ENCODE measurements at regions not wholly inside any gene's neighbourhood (a gene's known extent, or its start where the extent isn't known, plus 50 kb on each side); places are given as distances from the start of the nearest gene placed in this dataset.

- H3K4me3 ChIP-seq (replicated peaks; ENCODE audit: insufficient read depth, low read length) = no peak overlapping the region
- no peak for DNase-seq (ENCODE audit: low read depth in 1 of 2, low spot score in 1 of 2)
- H3K27me3 ChIP-seq (ENCODE audit: insufficient read depth, poor library complexity, severe bottlenecking) = no peaks in the 10 kb centered on the region
- H3K27ac ChIP-seq (replicated peaks) = no peak overlapping the region
- no peak for TF ChIP-seq GABPA (IDR thresholded peaks at IDR 0.05; ENCODE audit: low read depth)
- no peak for TF ChIP-seq POLR2AphosphoS5 (IDR thresholded peaks at IDR 0.05; ENCODE audit: low read depth)
- no peak for TF ChIP-seq SPI1 (IDR thresholded peaks at IDR 0.05; ENCODE audit: borderline replicate concordance, low read depth)
- no peak for TF ChIP-seq CTCF (IDR thresholded peaks at IDR 0.05; ENCODE audit: insufficient read depth, low read length)
- TF ChIP-seq REST (IDR thresholded peaks at IDR 0.05; ENCODE audit: insufficient replicate concordance, low read depth) = no peak
Observed at GRCh38 chr2:40579247-40579646, 127.4 kb upstream of the SLC8A1 start.

GRCh38 chr2:40584432-40584831 is 132.5 kb upstream of the SLC8A1 start:
- TF ChIP-seq GABPA (IDR thresholded peaks at IDR 0.05; ENCODE audit: low read depth) = no peak
- TF ChIP-seq REST (IDR thresholded peaks at IDR 0.05; ENCODE audit: insufficient replicate concordance, low read depth) = no peak
- TF ChIP-seq CTCF (IDR thresholded peaks at IDR 0.05; ENCODE audit: insufficient read depth, low read length) = no peak
- no peak for TF ChIP-seq SPI1 (IDR thresholded peaks at IDR 0.05; ENCODE audit: borderline replicate concordance, low read depth)
- TF ChIP-seq POLR2AphosphoS5 (IDR thresholded peaks at IDR 0.05; ENCODE audit: low read depth) = no peak
- no peak for DNase-seq (ENCODE audit: low read depth in 1 of 2, low spot score in 1 of 2)
- H3K27me3 ChIP-seq (ENCODE audit: insufficient read depth, poor library complexity, severe bottlenecking) = no peaks in the 10 kb centered on the region
- no peak overlapping the region for H3K27ac ChIP-seq (replicated peaks)
- H3K4me3 ChIP-seq (replicated peaks; ENCODE audit: insufficient read depth, low read length) = no peak overlapping the region

- Histone ChIP-seq H3K27ac (replicated peaks) (no peak overlapping the region), H3K4me3 (replicated peaks; ENCODE audit: insufficient read depth, low read length) (no peak overlapping the region), H3K27me3 (ENCODE audit: insufficient read depth, poor library complexity, severe bottlenecking) (no peaks in the 10 kb centered on the region)
- DNase-seq (ENCODE audit: low read depth in 1 of 2, low spot score in 1 of 2) = no peak
- no peak for TF ChIP-seq POLR2AphosphoS5 (IDR thresholded peaks at IDR 0.05; ENCODE audit: low read depth)
- no peak for TF ChIP-seq SPI1 (IDR thresholded peaks at IDR 0.05; ENCODE audit: borderline replicate concordance, low read depth)
- TF ChIP-seq CTCF (IDR thresholded peaks at IDR 0.05; ENCODE audit: insufficient read depth, low read length) = no peak
- TF ChIP-seq REST (IDR thresholded peaks at IDR 0.05; ENCODE audit: insufficient replicate concordance, low read depth) = no peak
- no peak for TF ChIP-seq GABPA (IDR thresholded peaks at IDR 0.05; ENCODE audit: low read depth)
Observed at GRCh38 chr2:40591774-40592173, 139.9 kb upstream of the SLC8A1 start.

All from HL-60 (cell line).